HG02870 (cell line): ENCODE measurements at regions not wholly inside any gene's neighbourhood (a gene's known extent, or its start where the extent isn't known, plus 50 kb on each side); places are given as distances from the start of the nearest gene placed in this dataset.

Experiments used
- ATAC-seq: cut with Tn5 transposase; IDR thresholded peaks from one replicate; pipeline ENCODE4 v1.9.1; 2021; ENCODE audit warnings: mild to moderate bottlenecking, moderate library complexity; ENCODE audit not compliant: unreplicated experiment

GRCh38 chr6:125534430-125535263, 214.8 kb upstream of the HEY2 start:
- no peak for ATAC-seq

GRCh38 chr6:125537090-125537489, 212.3 kb upstream of the HEY2 start:
- no peak for ATAC-seq

- no peak for ATAC-seq
Measured at GRCh38 chr6:125539892-125540291, 209.5 kb upstream of the HEY2 start.

DNA sequence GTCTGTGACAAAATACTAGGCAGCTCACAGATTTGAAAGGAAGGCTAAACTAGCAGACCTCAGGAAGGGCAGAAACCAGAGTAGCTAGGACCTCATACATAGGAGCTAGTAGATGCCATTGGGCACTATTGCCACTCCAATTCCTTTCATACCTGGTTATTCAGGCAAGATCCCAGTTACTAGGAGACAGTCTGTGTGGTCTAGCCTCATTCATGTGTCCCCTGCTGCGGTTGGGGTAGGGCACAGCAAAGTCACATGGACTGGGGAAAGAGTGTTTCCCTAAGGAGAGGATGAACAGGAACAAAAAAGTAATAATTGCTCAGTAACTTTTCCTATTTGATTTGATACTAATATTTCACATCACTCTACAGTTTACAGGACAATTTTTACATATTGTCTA, 204.6 kb upstream of the HEY2 start:
- ATAC-seq = no peak

DNA sequence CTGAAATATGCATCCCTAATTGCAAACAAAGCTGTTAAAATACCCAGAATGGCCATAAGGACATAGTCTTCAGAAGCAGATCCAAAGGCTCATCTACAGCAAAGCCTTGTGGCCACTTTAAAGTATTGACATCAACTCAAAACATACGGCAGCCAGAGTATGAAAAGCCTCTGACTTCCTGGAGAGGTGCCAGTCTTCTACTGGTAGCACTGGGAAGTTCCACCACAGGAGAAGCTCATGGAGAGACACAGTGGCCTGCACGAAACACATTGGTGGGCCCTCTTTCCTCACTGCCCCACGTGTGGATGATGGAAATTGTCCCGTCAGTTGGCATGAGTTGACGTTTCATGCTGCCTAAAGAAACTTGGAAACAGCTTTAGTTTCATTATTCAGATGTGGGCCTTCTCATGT, 202.6 kb upstream of the HEY2 start:
- no peak for ATAC-seq

DNA sequence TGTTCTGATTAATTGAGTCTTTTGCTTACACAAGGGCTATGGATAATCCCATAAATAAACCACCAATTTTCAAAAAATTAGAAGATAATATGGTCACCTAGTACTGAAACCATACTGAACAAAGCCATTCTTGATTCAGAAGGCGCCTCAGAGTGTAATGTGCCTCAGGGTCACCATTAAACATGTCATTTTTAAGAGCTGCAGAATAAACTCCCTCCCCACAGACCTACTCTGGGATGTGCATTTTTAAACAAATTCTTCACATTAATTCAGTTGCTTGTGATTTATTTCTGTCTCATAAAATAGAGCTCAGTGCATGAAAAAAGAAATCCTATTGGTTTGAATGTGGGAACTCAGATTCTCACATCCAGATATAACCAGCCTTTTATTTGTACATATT, 202.1 kb upstream of the HEY2 start:
- ATAC-seq = no peak

DNA sequence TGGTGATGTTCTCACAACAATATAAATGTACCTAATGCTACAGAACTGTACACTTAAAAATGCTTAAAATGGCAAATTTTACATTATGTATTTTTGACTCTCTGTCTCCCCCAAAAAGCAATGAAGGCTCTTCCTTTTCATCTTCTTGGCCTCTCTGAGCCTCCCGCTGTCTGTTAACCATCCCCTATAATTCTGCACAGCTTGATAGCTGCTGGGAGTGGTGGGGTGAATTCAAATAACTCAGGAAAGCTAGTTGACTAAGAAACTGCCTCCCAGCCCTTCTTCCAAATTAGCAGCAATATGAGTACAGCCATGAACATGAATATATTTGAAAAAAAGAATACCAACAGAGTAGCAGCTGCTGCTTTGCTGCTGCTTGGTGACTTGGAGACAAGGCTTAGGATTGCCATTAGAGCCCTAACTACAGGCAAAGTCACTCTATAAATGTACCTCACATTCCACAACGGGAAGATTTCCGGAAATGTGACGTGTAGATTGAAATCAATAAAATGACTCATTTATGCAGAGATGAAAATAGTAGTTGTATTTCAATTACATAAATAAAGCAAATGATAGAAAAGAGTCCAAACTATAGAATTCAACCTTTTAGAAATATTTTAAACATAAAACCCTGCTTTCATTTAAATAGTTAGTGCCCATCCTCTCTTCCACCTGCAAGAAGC, 200.1 kb upstream of the HEY2 start:
- ATAC-seq = no peak

DNA sequence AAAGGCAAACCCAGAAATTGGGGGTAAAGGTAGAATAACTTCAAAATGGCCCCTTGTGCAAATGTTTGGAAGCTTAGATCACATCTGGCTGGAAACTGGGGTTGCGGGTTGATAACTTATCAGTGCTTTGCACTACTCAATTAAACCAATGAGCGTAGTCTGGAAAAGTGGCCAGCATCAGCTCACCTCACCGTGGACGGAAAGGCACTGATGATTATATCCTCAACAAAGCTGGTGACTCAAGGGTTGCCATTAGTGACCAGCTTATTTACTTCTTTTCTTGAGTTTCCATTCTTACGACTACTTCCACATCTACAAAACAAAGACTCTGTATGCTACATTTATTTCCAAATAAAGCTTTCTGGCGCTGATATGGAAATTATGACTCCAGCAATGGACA, 198.5 kb upstream of the HEY2 start:
- ATAC-seq = no peak

DNA sequence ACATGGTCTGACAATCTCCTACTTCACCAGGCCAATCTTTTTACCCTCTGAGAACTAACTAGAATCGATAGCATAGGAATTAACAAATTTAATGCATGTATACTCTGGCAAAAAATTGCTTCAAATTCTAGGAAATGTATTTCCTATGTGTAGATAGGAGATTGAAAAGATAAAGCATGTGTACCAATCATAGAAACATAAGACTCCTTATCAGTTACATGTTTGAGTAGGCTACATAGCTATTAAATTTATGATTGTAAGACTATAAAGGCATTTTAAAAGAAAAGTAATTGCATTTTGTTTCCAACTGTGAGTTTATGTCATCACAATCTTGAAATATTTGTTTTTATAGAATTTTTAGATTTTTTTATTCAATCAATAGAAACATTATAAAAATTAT, 196.6 kb upstream of the HEY2 start:
- ATAC-seq = no peak

DNA sequence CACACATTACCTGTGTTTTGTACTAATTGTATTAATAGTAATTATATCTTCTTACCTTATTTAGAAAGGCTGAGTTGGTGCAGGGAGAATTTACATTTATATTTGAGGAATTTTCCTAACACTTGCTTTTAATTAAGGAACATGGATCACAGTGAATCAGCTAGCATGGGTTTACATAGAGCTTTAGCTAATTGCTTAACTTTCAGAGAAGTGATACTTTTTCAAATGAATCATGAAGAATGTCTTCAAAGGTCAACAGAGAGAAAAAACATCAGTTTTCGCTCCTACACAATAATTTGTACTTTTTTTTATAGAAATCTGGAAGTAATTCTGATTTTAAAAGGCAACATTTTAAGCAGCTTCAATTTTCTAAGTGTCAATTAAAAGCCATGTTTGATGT, 195.0 kb upstream of the HEY2 start:
- no peak for ATAC-seq

- ATAC-seq = no peak
Measured at GRCh38 chr6:125558241-125558843, 191.1 kb upstream of the HEY2 start.

DNA sequence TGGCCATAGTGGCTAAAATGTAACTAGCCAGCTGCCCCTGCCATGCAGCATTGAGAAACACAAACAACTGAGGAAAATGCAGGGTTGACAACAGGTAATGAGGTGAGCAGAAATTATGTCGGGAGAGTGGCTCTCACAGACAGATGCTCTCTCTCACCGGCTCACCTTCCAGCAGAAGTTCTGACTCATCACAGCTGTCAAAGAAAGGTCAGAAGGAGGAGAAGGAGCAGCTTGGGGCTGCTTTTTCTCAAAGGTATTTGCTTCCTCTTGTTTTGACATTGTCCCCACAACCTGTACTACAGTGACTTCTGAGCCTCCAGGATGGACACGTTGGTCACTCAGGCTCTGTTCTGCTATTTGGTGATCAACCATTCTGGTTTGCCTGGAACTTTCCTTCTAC, 190.5 kb upstream of the HEY2 start:
- no peak for ATAC-seq

DNA sequence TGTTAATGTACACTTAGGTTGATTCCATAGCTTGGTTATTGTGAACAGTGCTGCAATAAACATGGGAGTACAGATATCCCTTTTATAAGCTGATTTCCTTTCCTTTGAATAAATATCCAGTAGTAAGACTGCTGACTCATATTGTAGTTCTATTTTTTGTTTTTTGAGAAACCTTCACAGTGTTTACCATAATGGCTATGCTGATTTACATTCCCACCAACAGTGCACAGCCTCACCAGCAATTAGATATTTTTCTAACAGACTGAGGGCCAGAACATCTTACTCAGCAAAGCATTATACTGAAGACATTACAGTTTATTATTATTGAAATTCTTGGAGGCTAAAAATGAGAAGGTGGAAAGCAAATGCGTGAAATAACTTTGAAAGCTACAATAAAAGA, 187.3 kb upstream of the HEY2 start:
- no peak for ATAC-seq

- no peak for ATAC-seq
Measured at GRCh38 chr6:125564941-125565340, 184.5 kb upstream of the HEY2 start.

GRCh38 chr6:125567407-125567806, 182.0 kb upstream of the HEY2 start:
- ATAC-seq = no peak

DNA sequence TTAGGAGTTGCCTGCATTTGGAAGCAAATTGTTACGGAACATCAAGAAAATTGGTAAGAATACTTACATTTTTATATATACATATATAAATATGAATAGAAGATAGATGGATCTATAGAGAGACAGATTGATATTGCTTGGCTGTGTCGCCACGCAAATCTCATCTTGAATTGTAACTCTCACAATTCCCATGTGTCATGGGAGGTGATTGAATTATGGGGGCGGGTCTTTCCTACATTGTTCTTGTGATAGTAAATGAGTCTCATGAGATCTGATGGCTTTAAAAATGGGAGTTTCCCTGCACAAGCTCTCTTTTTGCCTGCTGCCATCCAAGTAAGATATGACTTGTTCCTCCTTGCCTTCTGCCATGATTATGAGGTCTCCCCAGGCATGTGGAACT, 180.8 kb upstream of the HEY2 start:
- no peak for ATAC-seq

DNA sequence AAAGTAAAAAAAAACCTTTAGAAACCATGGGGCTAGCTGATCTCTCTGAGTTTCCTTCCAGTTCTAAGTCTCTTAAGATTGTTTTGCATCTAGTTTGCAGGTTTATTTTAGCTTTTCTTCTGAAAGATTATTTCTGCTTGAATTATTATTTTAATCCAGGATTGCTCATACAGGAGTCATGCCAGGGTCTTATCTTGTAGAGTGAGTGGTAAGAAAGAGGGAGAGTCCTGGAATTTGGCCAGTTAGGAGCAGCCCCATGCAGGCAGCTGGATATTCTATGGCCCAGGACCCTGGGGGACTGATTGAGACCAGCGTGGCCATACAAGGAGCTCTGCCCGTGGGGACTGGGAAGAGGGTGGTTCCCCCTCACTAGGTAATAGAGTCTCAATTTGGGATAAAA, 178.9 kb upstream of the HEY2 start:
- ATAC-seq = no peak

- no peak for ATAC-seq
Measured at GRCh38 chr6:125571207-125571755, 178.2 kb upstream of the HEY2 start.

DNA sequence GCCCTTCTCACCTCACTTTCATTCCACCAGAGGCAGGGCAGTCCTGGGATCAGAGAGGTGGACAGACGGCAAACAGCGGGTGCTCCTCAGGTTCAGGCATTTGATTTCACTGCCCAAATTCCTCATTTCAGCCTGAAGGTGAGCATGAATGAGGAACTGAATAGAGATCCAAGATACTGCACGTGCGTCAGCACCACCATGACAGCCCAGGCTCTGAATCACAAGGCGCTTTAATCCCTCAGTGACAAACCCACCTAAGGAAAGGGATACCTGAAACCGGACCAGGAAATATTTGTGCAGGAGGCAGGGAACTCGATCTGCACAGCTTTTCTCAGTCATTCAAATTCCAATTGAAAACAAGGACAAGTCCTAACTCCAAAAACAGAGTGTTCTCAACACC, 174.8 kb upstream of the HEY2 start:
- ATAC-seq = no peak

DNA sequence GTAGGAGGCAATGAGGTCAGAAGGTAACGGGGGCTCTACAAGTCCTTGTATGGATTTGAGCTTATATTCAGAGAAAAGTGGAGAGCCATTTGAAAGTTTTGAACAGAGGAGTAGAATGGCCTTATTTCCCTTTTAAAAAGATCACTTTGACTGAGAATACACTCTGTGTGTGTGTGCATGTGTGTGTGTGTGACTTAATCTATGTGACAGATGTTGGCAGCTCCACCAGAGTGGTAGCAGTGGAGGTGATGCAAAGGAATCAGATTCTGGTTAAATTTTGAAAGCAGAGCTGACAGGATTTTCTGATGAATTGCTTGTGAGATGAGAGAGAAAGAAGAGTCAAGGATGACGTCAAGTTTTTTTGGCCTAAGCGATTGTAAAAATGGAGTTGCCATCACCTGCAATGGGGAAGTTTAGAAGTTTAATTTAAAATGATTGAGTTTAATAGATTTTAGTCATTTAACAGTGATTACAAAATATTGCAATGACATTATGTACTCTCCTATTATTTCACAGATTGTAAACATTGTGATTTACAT, 172.2 kb upstream of the HEY2 start:
- ATAC-seq = no peak

- ATAC-seq = no peak
Measured at GRCh38 chr6:125584468-125584939, 164.9 kb upstream of the HEY2 start.
